IPS DF 19.7 (cell line): ENCODE measurements at regions not wholly inside any gene's neighbourhood (a gene's known extent, or its start where the extent isn't known, plus 50 kb on each side); places are given as distances from the start of the nearest gene placed in this dataset.

Experiments used
- DNase-seq: peaks from one replicate; pipeline ENCODE4 v3.0.0-alpha.2; 2013; ENCODE audit warnings: low read depth, low spot score

- no peak for DNase-seq
These were observed 429.1 kb downstream of the DAD1 start for GRCh38 chr14:22159957-22160356.

- no peak for DNase-seq
These were observed 429.9 kb downstream of the DAD1 start for GRCh38 chr14:22159099-22159498.

GRCh38 chr14:22158560-22158959, 430.5 kb downstream of the DAD1 start:
- DNase-seq: no peak

- DNase-seq: no peak
These were observed 433.5 kb downstream of the DAD1 start for GRCh38 chr14:22155571-22155970.

GRCh38 chr14:22152903-22153302, 436.1 kb downstream of the DAD1 start:
- DNase-seq: no peak

GRCh38 chr14:22152161-22152870, 436.7 kb downstream of the DAD1 start:
- no peak for DNase-seq

- no peak for DNase-seq
These were observed 437.9 kb downstream of the DAD1 start for GRCh38 chr14:22151121-22151520.

GRCh38 chr14:22149058-22149457, 440.0 kb downstream of the DAD1 start:
- DNase-seq: no peak

GRCh38 chr14:22147716-22148115, 441.3 kb downstream of the DAD1 start:
- DNase-seq: no peak

- DNase-seq: no peak
These were observed 445.7 kb downstream of the DAD1 start for GRCh38 chr14:22143363-22143762.

GRCh38 chr14:22140633-22141032, 448.4 kb downstream of the DAD1 start:
- DNase-seq: no peak

GRCh38 chr14:22131749-22132476, 457.1 kb downstream of the DAD1 start:
- peak; percentile 20 for DNase-seq

- DNase-seq: no peak
These were observed 450.5 kb upstream of the OR4E1 start for GRCh38 chr14:22124073-22124613.

GRCh38 chr14:22122829-22123560, 449.4 kb upstream of the OR4E1 start:
- no peak for DNase-seq

- no peak for DNase-seq
These were observed 448.7 kb upstream of the OR4E1 start for GRCh38 chr14:22122227-22122818.

- no peak for DNase-seq
These were observed 445.4 kb upstream of the OR4E1 start for GRCh38 chr14:22118899-22119477.

- no peak for DNase-seq
These were observed 439.8 kb upstream of the OR4E1 start for GRCh38 chr14:22113401-22113800.

GRCh38 chr14:22112004-22112403, 438.4 kb upstream of the OR4E1 start:
- DNase-seq: no peak

- DNase-seq: no peak
These were observed 434.1 kb upstream of the OR4E1 start for GRCh38 chr14:22107753-22108152.

GRCh38 chr14:22106700-22107697, 433.4 kb upstream of the OR4E1 start:
- DNase-seq: no peak
